HCT116 (cell line): ENCODE measurements at regions not wholly inside any gene's neighbourhood (a gene's known extent, or its start where the extent isn't known, plus 50 kb on each side); places are given as distances from the start of the nearest gene placed in this dataset.

ENCODE experiments used
- ATAC-seq: fragments of 200-7000 bp; cut with Tn5 transposase; 2 replicates; pipeline ENCODE4 v1.9.1; 2020; ENCODE audit warnings: mild to moderate bottlenecking, moderate library complexity
- BruUV-seq: library from RNA; stranded (reverse); fragments of 400-500 nt; replicated peaks from 2 replicates; lab custom pipeline; 2021; lab: Mats Ljungman, UMichigan
- CTCF ChIA-PET: fragments of 300-600 bp; sonication (Branson Sonifier 250); formaldehyde crosslinking; loops from one replicate; lab custom pipeline; 2021; ENCODE audit warnings: antibody characterized with exemption; lab: Charles Lee
- POLR2A ChIA-PET: fragments of 300-600, 350-600 bp; sonication (Branson Sonifier 250); formaldehyde crosslinking; loops from one replicate; lab custom pipeline; 2021; ENCODE audit warnings: antibody characterized with exemption; lab: Charles Lee
- RAD21 ChIA-PET, 2 experiments: fragments of 300-600 bp; sonication (Branson Sonifier 250); formaldehyde crosslinking; loops; one replicate each; lab custom pipeline; 2023; ENCODE audit warnings: low total read pairs in 2 of 2; ENCODE audit not compliant: uncharacterized antibody in 2 of 2, unreplicated experiment in 2 of 2, low non-redundant PET in 1 of 2; lab: Charles Lee
- DNase-seq: peaks from one replicate; pipeline ENCODE4 v3.0.0-alpha.2; 2010; ENCODE audit warnings: low read depth, low spot score
- H2AFZ ChIP-seq: fragments of 200-600 bp; shearing (Covaris generic), sonication (generic); 2 replicates; pipeline ENCODE4 v1.6.1; 2017; ENCODE audit warnings: low read depth, mixed run types, mixed read lengths, antibody characterized with exemption, low read length; ENCODE audit not compliant: poor library complexity, severe bottlenecking
- H3K27ac ChIP-seq: 2 replicates; pipeline ENCODE4 v1.5.1; 2012; ENCODE audit warnings: low read depth, low read length
- H3K27me3 ChIP-seq: fragments of 200-600 bp; sonication (generic); 2 replicates; pipeline ENCODE4 v1.6.1; 2016; ENCODE audit warnings: mixed run types, low read length, mixed read lengths; ENCODE audit not compliant: insufficient read depth
- H3K36me3 ChIP-seq, 2 experiments: fragments of 200-500 bp in 1 of 2; fragments of 200-600 bp in 1 of 2; sonication (Bioruptor generic) in 1 of 2; sonication (generic) in 1 of 2; 2 replicates each; pipeline versions ENCODE4 v1.5.1 to v1.6.1; 2014 to 2016; ENCODE audit warnings: low read length in 2 of 2, inconsistent platforms in 1 of 2, mixed read lengths in 1 of 2, mixed run types in 1 of 2; ENCODE audit not compliant: insufficient read depth in 2 of 2, control insufficient read depth in 1 of 2
- H3K4me1 ChIP-seq, 2 experiments: fragments of 200-600 bp in 1 of 2; sonication (generic) in 1 of 2; 2 replicates each; pipeline versions ENCODE4 v1.5.1 to v1.6.1; 2012 to 2017; ENCODE audit warnings: low read length in 2 of 2, inconsistent platforms in 1 of 2, mild to moderate bottlenecking in 1 of 2, mixed read lengths in 1 of 2, mixed run types in 1 of 2, moderate library complexity in 1 of 2; ENCODE audit not compliant: insufficient read depth in 2 of 2, control insufficient read depth in 1 of 2
- H3K4me2 ChIP-seq: fragments of 200-600 bp; sonication (generic); 2 replicates; pipeline ENCODE4 v1.6.1; 2017; ENCODE audit warnings: mixed run types, low read length, mixed read lengths
- H3K4me3 ChIP-seq, 2 experiments: fragments of 200-600 bp in 1 of 2; sonication (generic) in 1 of 2; replicated peaks in 1 of 2; 2 replicates each; pipeline ENCODE4 v1.5.1; 2011 to 2016; ENCODE audit warnings: low read length in 2 of 2, control low read depth in 1 of 2, low read depth in 1 of 2, mild to moderate bottlenecking in 1 of 2, mixed read lengths in 1 of 2, mixed run types in 1 of 2
- H3K79me2 ChIP-seq: fragments of 200-600 bp; sonication (generic); 2 replicates; pipeline ENCODE4 v1.6.1; 2017; ENCODE audit warnings: mild to moderate bottlenecking, mixed run types, low read length, moderate library complexity, mixed read lengths; ENCODE audit not compliant: insufficient read depth
- H3K9ac ChIP-seq: fragments of 200-600 bp; sonication (generic); 2 replicates; pipeline ENCODE4 v1.6.1; 2016; ENCODE audit warnings: low read length, mixed read lengths
- H3K9me2 ChIP-seq: fragments of 200-600 bp; sonication (generic), shearing (Covaris generic); 2 replicates; pipeline ENCODE4 v1.6.1; 2017; ENCODE audit warnings: mixed run types, mild to moderate bottlenecking, moderate library complexity; ENCODE audit not compliant: insufficient read depth
- H3K9me3 ChIP-seq, 2 experiments: fragments of 200-500 bp in 1 of 2; fragments of 200-600 bp in 1 of 2; sonication (Bioruptor generic) in 1 of 2; sonication (generic) in 1 of 2; 2 replicates each; pipeline ENCODE4 v1.6.1; 2014 to 2017; ENCODE audit warnings: low read length in 2 of 2, mixed read lengths in 2 of 2, inconsistent platforms in 1 of 2, low read depth in 1 of 2, mild to moderate bottlenecking in 1 of 2, mixed run types in 1 of 2, moderate library complexity in 1 of 2; ENCODE audit not compliant: control insufficient read depth in 1 of 2, insufficient read depth in 1 of 2
- H4K20me1 ChIP-seq: fragments of 200-600 bp; sonication (generic), shearing (Covaris generic); 2 replicates; pipeline ENCODE4 v1.6.1; 2017; ENCODE audit warnings: mixed run types, mild to moderate bottlenecking, moderate library complexity; ENCODE audit not compliant: insufficient read depth
- CBX3 ChIP-seq: IDR thresholded peaks from 2 replicates; pipeline ENCODE4 v1.6.1; 2012; ENCODE audit warnings: low read depth
- CTCF ChIP-seq, 3 experiments: fragments of 200-600 bp in 1 of 3; sonication (generic) in 1 of 3; IDR thresholded peaks in 2 of 3; conservative IDR thresholded peaks in 1 of 3; 2 replicates each; pipeline ENCODE4 v1.5.1; 2012 to 2017; ENCODE audit warnings: low read depth in 2 of 3, low read length in 2 of 3, antibody characterized with exemption in 1 of 3, borderline replicate concordance in 1 of 3, control low read depth in 1 of 3, mild to moderate bottlenecking in 1 of 3, mixed read lengths in 1 of 3, mixed run types in 1 of 3, moderate library complexity in 1 of 3; ENCODE audit not compliant: insufficient read depth in 1 of 3
- EZH2phosphoT487 ChIP-seq: fragments of 200-600 bp; IDR thresholded peaks from 2 replicates; pipeline ENCODE4 v1.6.1; 2018; ENCODE audit warnings: antibody characterized with exemption, borderline replicate concordance
- FOSL1 ChIP-seq: IDR thresholded peaks from 2 replicates; pipeline ENCODE4 v1.6.1; 2012; ENCODE audit warnings: low read depth
- POLR2A ChIP-seq: IDR thresholded peaks from 2 replicates; pipeline ENCODE4 v1.7.0; 2011; ENCODE audit warnings: borderline replicate concordance; ENCODE audit not compliant: insufficient read depth, insufficient read length; ENCODE audit errors: extremely low read depth
- POLR2AphosphoS5 ChIP-seq: IDR thresholded peaks from 2 replicates; pipeline ENCODE4 v1.6.1; 2011; ENCODE audit warnings: mild to moderate bottlenecking, low read depth, low read length, moderate library complexity
- REST ChIP-seq: IDR thresholded peaks from 2 replicates; pipeline ENCODE4 v1.6.1; 2012; ENCODE audit warnings: low read depth
- SIN3A ChIP-seq: IDR thresholded peaks from 2 replicates; pipeline ENCODE4 v1.6.1; 2012; ENCODE audit warnings: low read depth
- SRF ChIP-seq: IDR thresholded peaks from 2 replicates; pipeline ENCODE4 v1.6.1; 2012; ENCODE audit warnings: low read depth
- TCF7L2 ChIP-seq: IDR thresholded peaks from 2 replicates; pipeline ENCODE4 v1.7.0; 2011; ENCODE audit warnings: borderline replicate concordance, inconsistent platforms; ENCODE audit not compliant: insufficient read depth, insufficient read length; ENCODE audit errors: extremely low read depth
- ZBTB33 ChIP-seq: IDR thresholded peaks from 2 replicates; pipeline ENCODE4 v1.6.1; 2011; ENCODE audit warnings: mild to moderate bottlenecking, low read length, moderate library complexity; ENCODE audit not compliant: insufficient replicate concordance; ENCODE audit errors: extremely low read depth
- ZFX ChIP-seq: fragments of 450-650 bp; IDR thresholded peaks from 2 replicates; pipeline ENCODE4 v1.6.1; 2017
- intact Hi-C: fragments of 100-400 bp; cut with micrococcal nuclease; formaldehyde crosslinking; loops from 2 replicates; pipeline ENCODE4 v1.10.0; 2022
- TF ChIP-seq, protein P1 (sequence below): IDR thresholded peaks from 2 replicates; pipeline ENCODE4 v1.6.1; 2012

DNA sequence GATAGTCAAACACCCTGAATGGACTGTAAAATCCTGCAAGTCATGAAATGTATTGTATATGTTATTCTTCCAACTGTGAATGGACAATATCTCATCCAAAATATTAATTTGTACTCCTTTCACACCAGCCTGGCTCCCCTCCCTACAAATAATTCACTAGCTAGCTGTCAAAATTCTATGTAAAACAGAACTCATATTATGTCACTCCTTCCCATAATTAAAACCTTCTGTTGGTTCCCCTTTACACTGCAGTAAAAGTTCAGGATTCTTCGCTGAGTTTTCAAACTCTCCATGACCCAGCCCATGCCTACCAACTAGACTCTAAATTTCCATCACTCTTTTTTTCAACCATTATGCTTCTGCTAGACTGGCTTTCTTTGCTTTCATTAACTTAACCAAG, 857.1 kb downstream of the TAF11L14 start:
- Histone ChIP-seq H3K36me3 (no peaks in the 10 kb centered on the region), H3K27ac (no peak overlapping the region), H3K4me2 (no peak overlapping the region), H3K9me2 (no peaks in the 10 kb centered on the region), H3K9ac (no peak overlapping the region), H2AFZ (no peak overlapping the region), H3K27me3 (no peaks in the 10 kb centered on the region), H3K4me3 (no peak overlapping the region), H3K79me2 (no peaks in the 10 kb centered on the region), H3K9me3 (peaks cover 12 to 24% of the 10 kb centered on the region in 2 experiments; a peak in 2 of 4 replicates), H3K4me1 (no peaks in the 10 kb centered on the region), H4K20me1 (no peaks in the 10 kb centered on the region)
- POLR2A ChIA-PET = no interaction called here
- TF ChIP-seq ZFX = no peak
- TF ChIP-seq TCF7L2 = no peak
- TF ChIP-seq POLR2A = no peak
- TF ChIP-seq REST = no peak
- no peak for TF ChIP-seq CBX3
- TF ChIP-seq EZH2phosphoT487 = no peak
- intact Hi-C loops = no loop called here
- RAD21 ChIA-PET = no interaction called here
- CTCF ChIA-PET = no interaction called here
- no TSS peak for BruUV-seq
- ATAC-seq = no peak
- DNase-seq = no peak

- Histone ChIP-seq H3K27ac (no peak overlapping the region), H4K20me1 (no peaks in the 10 kb centered on the region), H3K4me1 (no peaks in the 10 kb centered on the region), H3K4me2 (no peak overlapping the region), H2AFZ (no peak overlapping the region), H3K36me3 (no peaks in the 10 kb centered on the region), H3K27me3 (no peaks in the 10 kb centered on the region), H3K9ac (no peak overlapping the region), H3K4me3 (no peak overlapping the region), H3K9me2 (no peaks in the 10 kb centered on the region), H3K9me3 (peaks cover 6 to 23% of the 10 kb centered on the region in 2 experiments; a peak in 3 of 4 replicates), H3K79me2 (no peaks in the 10 kb centered on the region)
- DNase-seq (no peak), ATAC-seq (no peak)
- RAD21 ChIA-PET = no interaction called here
- BruUV-seq = no TSS peak
- POLR2A ChIA-PET = no interaction called here
- CTCF ChIA-PET = no interaction called here
- intact Hi-C loops = no loop called here
- no peak for TF ChIP-seq EZH2phosphoT487
- TF ChIP-seq ZBTB33 = no peak
- TF ChIP-seq POLR2A = no peak
- no peak for TF ChIP-seq ZFX
- TF ChIP-seq CTCF (IDR thresholded peaks at IDR 0.05 in 2 of 3, conservative IDR thresholded peaks at IDR 0.05 in 1 of 3; ENCODE audit: borderline replicate concordance in 1 of 3, insufficient read depth in 1 of 3, low read depth in 2 of 3, low read length in 2 of 3) = no peak
- no peak for TF ChIP-seq SRF
- TF ChIP-seq FOSL1 = no peak
- TF ChIP-seq, protein P1, sequence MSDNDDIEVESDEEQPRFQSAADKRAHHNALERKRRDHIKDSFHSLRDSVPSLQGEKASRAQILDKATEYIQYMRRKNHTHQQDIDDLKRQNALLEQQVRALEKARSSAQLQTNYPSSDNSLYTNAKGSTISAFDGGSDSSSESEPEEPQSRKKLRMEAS = no peak
- TF ChIP-seq POLR2AphosphoS5 = no peak
- TF ChIP-seq SIN3A = no peak
These were observed 860.9 kb downstream of the TAF11L14 start for GRCh38 chr5:18495157-18495556.
